Thoracic aorta (tissue), 2 donors: ENCODE measurements at regions not wholly inside any gene's neighbourhood (a gene's known extent, or its start where the extent isn't known, plus 50 kb on each side); places are given as distances from the start of the nearest gene placed in this dataset.
"Not testable (repeated sequence)": the region's sequence is repeated elsewhere in the genome, so short reads cannot be mapped to it uniquely, and the experiment has no call there.

Experiments
- ATAC-seq: fragments of 150-250 bp; one replicate; pipeline ENCODE4 v1.8.0; 2017; ENCODE audit warnings: low read depth; ENCODE audit not compliant: insufficient number of reproducible peaks, low FRiP score
- DNase-seq: peaks from one replicate; pipeline ENCODE4 v3.0.0-alpha.2; 2020; ENCODE audit warnings: low spot score
- H3K27ac ChIP-seq, 2 donors: fragments of 200-600 bp; sonication (generic); 1 replicate in 1 of 2; 2 replicates in 1 of 2; pipeline ENCODE4 v1.5.1; 2016; ENCODE audit warnings: mild to moderate bottlenecking in 2 of 2, moderate library complexity in 2 of 2
- H3K27me3 ChIP-seq: fragments of 200-600 bp; sonication (generic); replicated peaks from 2 replicates; pipeline ENCODE4 v1.6.0; 2016; ENCODE audit warnings: mild to moderate bottlenecking; ENCODE audit not compliant: insufficient read depth
- H3K36me3 ChIP-seq: fragments of 200-600 bp; sonication (generic); one replicate; pipeline ENCODE4 v1.5.1; 2016
- H3K4me1 ChIP-seq, 2 donors: fragments of 200-600 bp; sonication (generic); 1 replicate in 1 of 2; 2 replicates in 1 of 2; pipeline versions ENCODE4 v1.5.1 to v1.6.0; 2016; ENCODE audit warnings: low read depth in 2 of 2, mild to moderate bottlenecking in 1 of 2; ENCODE audit not compliant: control insufficient read depth in 1 of 2
- H3K4me3 ChIP-seq: fragments of 200-600 bp; sonication (generic); 2 replicates; pipeline ENCODE4 v1.5.1; 2016; ENCODE audit warnings: mild to moderate bottlenecking
- H3K9me3 ChIP-seq: fragments of 200-600 bp; sonication (generic); 2 replicates; pipeline ENCODE4 v1.5.1; 2016
- TF ChIP-seq, protein P1 (sequence below): fragments of 200-600 bp; sonication (generic); IDR thresholded peaks from one replicate; pipeline ENCODE4 v1.5.1; 2019; ENCODE audit warnings: antibody characterized with exemption

GRCh38 chr18:72984290-72984689, 116.5 kb upstream of the NETO1 start:
- TF ChIP-seq, protein P1, sequence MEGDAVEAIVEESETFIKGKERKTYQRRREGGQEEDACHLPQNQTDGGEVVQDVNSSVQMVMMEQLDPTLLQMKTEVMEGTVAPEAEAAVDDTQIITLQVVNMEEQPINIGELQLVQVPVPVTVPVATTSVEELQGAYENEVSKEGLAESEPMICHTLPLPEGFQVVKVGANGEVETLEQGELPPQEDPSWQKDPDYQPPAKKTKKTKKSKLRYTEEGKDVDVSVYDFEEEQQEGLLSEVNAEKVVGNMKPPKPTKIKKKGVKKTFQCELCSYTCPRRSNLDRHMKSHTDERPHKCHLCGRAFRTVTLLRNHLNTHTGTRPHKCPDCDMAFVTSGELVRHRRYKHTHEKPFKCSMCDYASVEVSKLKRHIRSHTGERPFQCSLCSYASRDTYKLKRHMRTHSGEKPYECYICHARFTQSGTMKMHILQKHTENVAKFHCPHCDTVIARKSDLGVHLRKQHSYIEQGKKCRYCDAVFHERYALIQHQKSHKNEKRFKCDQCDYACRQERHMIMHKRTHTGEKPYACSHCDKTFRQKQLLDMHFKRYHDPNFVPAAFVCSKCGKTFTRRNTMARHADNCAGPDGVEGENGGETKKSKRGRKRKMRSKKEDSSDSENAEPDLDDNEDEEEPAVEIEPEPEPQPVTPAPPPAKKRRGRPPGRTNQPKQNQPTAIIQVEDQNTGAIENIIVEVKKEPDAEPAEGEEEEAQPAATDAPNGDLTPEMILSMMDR, result no peak
- ATAC-seq, result no peak
- no peak overlapping the region for H3K4me3 ChIP-seq
- no peaks in the 10 kb centered on the region for H3K4me1 ChIP-seq
- H3K27me3 ChIP-seq, result no peaks in the 10 kb centered on the region
- H3K9me3 ChIP-seq, result peaks cover 5% of the 10 kb centered on the region
- no peaks in the 10 kb centered on the region for H3K36me3 ChIP-seq
- no peak overlapping the region for H3K27ac ChIP-seq
- no peak for DNase-seq

DNA sequence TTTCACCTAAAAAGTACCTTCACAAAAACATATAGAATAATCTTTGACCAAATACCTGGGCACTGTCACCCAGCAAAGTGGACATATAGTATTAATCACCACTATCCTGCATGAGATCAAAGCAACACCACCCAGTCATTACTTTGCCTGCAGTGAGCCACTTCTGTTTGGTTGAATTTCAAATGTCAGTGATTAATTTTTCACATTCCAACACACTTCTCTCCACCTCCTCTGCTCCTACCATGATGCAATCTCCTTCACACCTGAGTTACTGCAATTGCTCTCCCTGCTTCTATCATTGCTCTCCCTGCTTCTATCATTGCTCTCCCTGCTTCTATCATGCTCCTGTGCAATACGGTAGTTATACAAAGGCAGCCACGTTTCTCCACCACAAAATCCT, 106.1 kb upstream of the NETO1 start:
- TF ChIP-seq, protein P1, result no peak
- H3K27ac ChIP-seq, result no peak overlapping the region
- no peaks in the 10 kb centered on the region for H3K36me3 ChIP-seq
- DNase-seq (no peak), ATAC-seq (no peak)
- no peaks in the 10 kb centered on the region for H3K27me3 ChIP-seq
- no peak overlapping the region for H3K4me3 ChIP-seq
- no peaks in the 10 kb centered on the region for H3K4me1 ChIP-seq
- no peaks in the 10 kb centered on the region for H3K9me3 ChIP-seq

GRCh38 chr18:72965616-72966015, 97.8 kb upstream of the NETO1 start:
- DNase-seq (no peak), ATAC-seq (no peak)
- Histone ChIP-seq H3K27me3 (no peaks in the 10 kb centered on the region), H3K9me3 (no peaks in the 10 kb centered on the region), H3K4me1 (no peaks in the 10 kb centered on the region), H3K27ac (no peak overlapping the region), H3K4me3 (no peak overlapping the region), H3K36me3 (no peaks in the 10 kb centered on the region)
- TF ChIP-seq, protein P1, result no peak

- H3K9me3 ChIP-seq, ATAC-seq, H3K4me3 ChIP-seq, H3K27me3 ChIP-seq, H3K27ac ChIP-seq, H3K36me3 ChIP-seq, DNase-seq, H3K4me1 ChIP-seq: not testable (repeated sequence)
Measured at GRCh38 chr18:72958195-72958594, 90.4 kb upstream of the NETO1 start.

GRCh38 chr18:72948439-72948838, 80.7 kb upstream of the NETO1 start:
- Histone ChIP-seq H3K27me3 (no peaks in the 10 kb centered on the region), H3K27ac (no peak overlapping the region), H3K4me1 (no peaks in the 10 kb centered on the region), H3K36me3 (no peaks in the 10 kb centered on the region), H3K9me3 (no peaks in the 10 kb centered on the region), H3K4me3 (no peak overlapping the region)
- TF ChIP-seq, protein P1, result no peak
- ATAC-seq (no peak), DNase-seq (no peak)

- Histone ChIP-seq H3K4me1 (no peaks in the 10 kb centered on the region), H3K27me3 (no peaks in the 10 kb centered on the region), H3K36me3 (no peaks in the 10 kb centered on the region), H3K9me3 (no peaks in the 10 kb centered on the region), H3K27ac (no peak overlapping the region), H3K4me3 (no peak overlapping the region)
- ATAC-seq (no peak), DNase-seq (no peak)
- TF ChIP-seq, protein P1, result no peak
Measured at GRCh38 chr18:72942766-72943165, 75.0 kb upstream of the NETO1 start.
